GM12875 (cell line): ENCODE measurements at regions not wholly inside any gene's neighbourhood (a gene's known extent, or its start where the extent isn't known, plus 50 kb on each side); places are given as distances from the start of the nearest gene placed in this dataset.
"Not testable (repeated sequence)": the region's sequence is repeated elsewhere in the genome, so short reads cannot be mapped to it uniquely, and the experiment has no call there.

Experiments
- H3K4me3 ChIP-seq: one replicate; pipeline ENCODE4 v1.5.1; 2011; ENCODE audit warnings: low read depth, low read length, control low read depth
- CTCF ChIP-seq: IDR thresholded peaks from 2 replicates; pipeline ENCODE4 v1.5.1; 2011; ENCODE audit warnings: low read depth, mild to moderate bottlenecking, control low read depth, inconsistent platforms, low read length, moderate library complexity, borderline replicate concordance; ENCODE audit not compliant: insufficient read depth

- H3K4me3 ChIP-seq: no peak overlapping the region
- TF ChIP-seq CTCF: no peak
Measured at GRCh38 chr12:131335456-131335855, 375.4 kb upstream of the SFSWAP start.

GRCh38 chr12:131337861-131338260, 373.0 kb upstream of the SFSWAP start:
- H3K4me3 ChIP-seq: not testable (repeated sequence)

GRCh38 chr12:131340616-131341210, 370.2 kb upstream of the SFSWAP start:
- no peak for TF ChIP-seq CTCF

GRCh38 chr12:131341608-131342007, 369.3 kb upstream of the SFSWAP start:
- not testable (repeated sequence) for H3K4me3 ChIP-seq

More at GRCh38 chr12:131340616-131341210, 370.2 kb upstream of the SFSWAP start:
- H3K4me3 ChIP-seq: no peak overlapping the region

GRCh38 chr12:131343436-131343835, 367.5 kb upstream of the SFSWAP start:
- H3K4me3 ChIP-seq: not testable (repeated sequence)

- not testable (repeated sequence) for H3K4me3 ChIP-seq
Measured at GRCh38 chr12:131344715-131345520, 366.0 kb upstream of the SFSWAP start.

GRCh38 chr12:131345521-131346436, 365.1 kb upstream of the SFSWAP start:
- TF ChIP-seq CTCF: no peak

GRCh38 chr12:131346555-131347344, 364.1 kb upstream of the SFSWAP start:
- no peak overlapping the region for H3K4me3 ChIP-seq
- TF ChIP-seq CTCF: no peak

More at GRCh38 chr12:131345521-131346436, 365.1 kb upstream of the SFSWAP start:
- no peak overlapping the region for H3K4me3 ChIP-seq
